GM04504 (cell line): ENCODE measurements at regions not wholly inside any gene's neighbourhood (a gene's known extent, or its start where the extent isn't known, plus 50 kb on each side); places are given as distances from the start of the nearest gene placed in this dataset.
"Not testable (repeated sequence)": the region's sequence is repeated elsewhere in the genome, so short reads cannot be mapped to it uniquely, and the experiment has no call there.

Experiments used
- DNase-seq: peaks from one replicate; pipeline ENCODE4 v3.0.0-alpha.2; 2012; ENCODE audit warnings: low read depth

DNA sequence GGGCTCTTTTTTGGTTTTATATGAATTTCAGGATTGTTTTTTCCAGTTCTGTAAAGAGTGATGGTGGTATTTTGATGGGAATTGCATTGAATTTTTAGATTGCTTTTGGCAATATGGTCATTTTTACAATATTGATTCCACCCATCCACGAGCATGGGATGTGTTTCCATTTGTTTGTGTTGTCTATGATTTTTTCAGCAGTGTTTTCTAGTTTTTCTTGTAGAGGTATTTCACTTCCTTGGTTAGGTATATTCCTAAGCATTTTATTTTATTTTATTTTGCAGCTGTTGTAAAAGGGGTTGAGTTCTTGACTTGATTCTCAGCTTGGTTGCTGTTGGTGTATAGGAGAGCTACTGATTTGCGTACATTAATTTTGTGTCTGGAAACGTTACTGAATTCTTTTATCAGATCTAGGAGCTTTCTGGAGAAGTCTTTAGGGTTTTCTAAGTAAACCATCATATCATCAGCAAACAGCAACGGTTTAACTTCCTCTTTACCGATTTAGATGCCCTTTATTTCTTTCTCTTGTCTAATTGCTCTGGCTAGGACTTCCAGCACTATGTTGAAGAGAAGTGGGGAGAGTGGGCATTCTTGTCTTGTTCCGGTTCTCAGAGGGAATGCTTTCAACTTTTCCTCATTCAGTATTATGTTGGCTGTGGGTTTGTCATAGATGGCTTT, 69.4 kb upstream of the GNG12 start:
- not testable (repeated sequence) for DNase-seq

DNA sequence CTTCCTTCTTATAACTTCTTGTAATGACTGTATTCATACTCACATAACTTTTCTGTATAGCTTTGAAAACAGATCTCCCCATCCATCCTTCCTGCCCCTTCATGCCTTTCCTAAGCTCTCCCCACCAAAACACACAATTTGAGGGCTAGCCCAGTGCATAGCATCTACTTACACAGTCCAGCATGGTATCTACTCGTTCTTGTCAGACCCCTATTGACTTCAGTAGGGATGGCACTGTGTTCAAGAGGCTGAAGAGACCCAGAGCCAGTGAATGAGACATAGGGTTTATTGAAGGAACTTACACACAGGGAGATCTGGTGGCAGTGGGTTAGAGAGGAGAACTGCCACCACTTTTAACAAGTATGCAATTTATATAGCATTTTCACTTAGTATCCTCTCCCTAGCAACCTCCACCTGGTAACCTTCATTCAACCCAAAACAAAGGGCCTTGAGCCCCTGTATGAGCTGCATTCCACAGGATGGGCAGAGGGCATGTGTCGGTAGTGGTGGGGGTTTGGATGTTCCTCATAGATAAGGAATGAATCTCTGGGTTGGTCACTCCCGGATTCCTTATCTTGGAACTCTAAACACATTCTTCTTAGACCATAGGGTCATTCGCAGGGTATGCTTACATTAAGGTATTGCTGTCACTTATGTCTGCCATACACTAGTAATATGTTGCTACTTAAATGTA, 64.9 kb upstream of the GNG12 start:
- no peak for DNase-seq

DNA sequence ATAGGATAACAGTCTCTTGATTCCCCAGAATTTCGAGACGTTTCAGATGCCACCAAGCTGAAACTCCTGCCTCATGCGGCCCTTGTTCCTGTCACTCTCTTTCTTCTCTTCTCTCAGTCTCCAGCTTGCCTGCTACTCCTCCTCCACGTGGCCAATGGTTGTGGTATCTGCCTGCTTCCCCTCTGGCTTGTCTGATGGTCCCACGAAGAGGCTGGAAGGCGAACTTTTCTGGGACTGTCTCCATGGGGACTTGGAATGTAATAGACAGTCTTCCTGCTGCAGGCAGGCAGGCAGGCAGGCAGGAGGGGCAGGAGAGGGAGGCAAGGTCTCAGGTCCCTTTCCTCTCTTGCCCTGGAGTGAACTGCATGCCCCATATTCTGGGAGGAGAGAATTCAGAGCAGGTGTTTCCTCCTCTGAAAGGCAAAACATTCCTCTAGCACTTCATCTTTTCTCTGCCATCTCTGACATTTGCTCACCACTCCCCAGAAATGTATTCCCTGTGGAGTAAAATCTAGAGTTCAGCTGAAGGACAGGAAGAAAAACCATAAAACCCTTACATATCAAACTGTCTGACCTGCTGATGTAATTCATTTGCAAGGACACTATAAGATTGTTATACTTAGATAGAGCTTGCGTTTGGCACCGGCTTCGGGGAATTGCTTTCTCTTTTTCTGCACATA, 64.1 kb upstream of the GNG12 start:
- peak; percentile 28 for DNase-seq

DNA sequence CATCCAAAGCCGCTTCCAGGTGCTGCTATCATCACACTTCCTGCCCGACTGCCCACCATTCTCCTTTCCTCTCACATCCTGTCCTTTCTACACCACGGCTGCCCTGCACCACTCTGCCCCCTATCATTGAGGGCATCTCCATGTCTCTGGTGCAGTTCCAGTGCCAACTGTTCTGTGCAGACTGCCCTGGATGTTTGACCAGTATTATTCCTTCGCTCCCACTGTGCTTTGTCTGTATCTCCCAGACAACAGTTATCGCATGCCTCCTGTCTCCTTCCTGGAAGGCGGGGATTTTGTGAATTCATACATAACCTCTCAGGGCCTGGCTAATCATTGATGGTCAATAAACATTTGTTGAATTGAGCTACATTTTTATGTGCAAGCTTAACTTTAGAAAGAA, 63.6 kb upstream of the GNG12 start:
- no peak for DNase-seq

GRCh38 chr1:67894981-67895735, 61.9 kb upstream of the GNG12 start:
- no peak for DNase-seq

DNA sequence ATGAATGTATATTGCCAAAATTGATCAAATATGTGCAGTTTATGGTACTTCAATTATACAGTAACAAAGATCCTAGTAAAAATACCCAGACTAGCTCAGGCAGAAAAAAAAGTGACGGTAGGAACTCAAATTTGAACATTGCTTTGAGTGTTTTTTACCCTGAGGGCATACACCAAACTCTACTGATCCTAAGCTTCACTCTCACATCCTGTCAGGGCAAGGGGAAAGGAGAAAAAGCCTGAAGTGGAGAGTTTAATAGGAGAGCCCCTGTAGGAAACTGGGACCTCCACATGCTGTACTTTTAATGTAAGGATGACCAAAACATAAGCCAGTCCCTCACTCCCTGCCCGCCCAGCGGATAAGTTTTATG, 59.8 kb upstream of the GNG12 start:
- DNase-seq, result no peak

- DNase-seq, result no peak
Observed at GRCh38 chr1:67892476-67893125, 59.3 kb upstream of the GNG12 start.

- DNase-seq, result no peak
Observed at GRCh38 chr1:67890857-67891256, 57.6 kb upstream of the GNG12 start.

DNA sequence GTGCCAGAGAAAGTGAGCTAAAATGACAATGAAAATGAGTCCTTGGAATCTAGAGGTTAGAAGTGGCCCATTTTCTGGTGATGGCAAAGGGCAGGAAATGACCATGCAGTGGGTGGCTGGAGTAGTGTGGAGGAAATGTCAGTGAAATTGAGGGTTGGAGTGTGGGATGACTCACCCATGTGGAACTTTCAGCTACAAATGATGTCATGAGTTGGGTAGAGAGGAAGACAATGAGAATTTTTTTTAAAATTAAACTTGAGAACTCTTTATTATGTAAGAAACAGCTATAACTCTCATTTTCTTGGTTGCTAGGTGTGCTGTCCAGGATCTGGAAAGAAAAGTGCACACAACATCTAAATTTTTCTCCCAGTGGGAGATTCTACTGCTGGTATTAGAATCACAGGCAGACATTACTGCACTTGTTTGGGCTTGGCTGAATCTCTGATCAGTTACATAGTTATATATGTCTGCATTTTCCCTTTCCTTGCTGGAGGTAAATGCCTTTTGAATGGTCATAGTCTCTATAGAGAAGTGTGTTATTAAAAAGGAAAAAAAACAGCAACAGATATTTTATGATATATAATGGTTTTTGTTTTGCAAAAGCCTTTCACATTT, 56.8 kb upstream of the GNG12 start:
- peak; percentile 69 for DNase-seq

- no peak for DNase-seq
Observed at GRCh38 chr1:67889466-67889865, 56.2 kb upstream of the GNG12 start.

DNA sequence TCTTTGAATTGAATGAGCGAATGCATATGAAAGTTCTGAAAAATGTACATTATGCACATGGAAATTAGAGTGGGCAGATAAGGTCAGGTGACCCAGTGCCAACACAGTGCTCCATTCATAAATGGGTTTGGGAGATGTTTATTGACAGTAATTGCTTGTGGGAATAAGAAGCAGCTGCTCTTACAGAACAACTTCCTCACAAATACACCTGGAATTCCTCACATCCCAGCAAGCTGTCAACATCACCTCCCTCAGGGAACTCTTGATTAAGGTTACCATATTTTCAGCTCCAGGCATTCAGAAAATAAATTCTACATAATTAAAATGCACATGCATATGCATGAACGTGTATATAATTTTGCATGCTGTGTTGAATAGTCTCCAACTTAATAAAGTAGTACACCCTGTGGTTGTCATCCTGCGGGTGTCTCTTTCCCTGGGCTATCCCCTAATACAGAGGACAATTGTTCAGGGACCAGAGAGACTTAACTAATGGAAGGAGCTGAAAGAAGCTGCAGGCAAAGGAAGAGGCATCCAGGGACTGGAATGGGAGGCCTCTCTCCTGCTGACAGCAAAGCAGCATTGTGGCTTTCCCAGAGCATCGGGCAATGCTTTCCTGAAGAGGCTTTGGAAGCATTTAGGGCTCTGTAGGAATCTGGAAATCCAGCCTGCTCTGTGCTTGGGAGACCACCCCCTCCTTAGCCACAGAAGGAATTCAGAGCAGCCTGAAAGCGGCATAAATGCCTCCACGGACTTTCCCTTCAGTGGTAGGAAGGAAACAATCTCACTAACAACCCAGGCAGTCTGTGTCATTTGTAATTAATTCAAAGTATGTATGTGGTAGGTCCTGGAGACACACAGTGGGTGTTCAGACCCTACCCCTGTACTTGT, 55.2 kb upstream of the GNG12 start:
- no peak for DNase-seq

DNA sequence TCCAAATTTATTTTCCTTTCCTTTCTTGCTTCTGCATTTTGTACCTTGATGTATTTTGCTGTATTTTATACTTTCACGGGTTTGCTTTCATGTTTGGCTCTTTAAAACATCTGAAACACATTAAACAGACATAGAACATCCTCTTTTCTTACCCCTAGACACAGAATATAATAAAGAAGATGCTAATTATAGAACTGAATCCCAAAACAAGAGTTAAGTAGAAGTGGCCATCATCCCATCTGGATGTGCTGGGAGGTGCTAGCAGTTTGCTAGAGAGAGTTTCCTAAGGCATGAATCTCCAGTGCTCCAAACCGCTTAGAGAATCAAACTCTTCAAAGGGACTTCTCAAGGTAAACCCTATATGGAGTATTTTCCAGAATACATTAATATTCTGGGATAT, 53.9 kb upstream of the GNG12 start:
- no peak for DNase-seq

GRCh38 chr1:67886076-67886475, 52.8 kb upstream of the GNG12 start:
- DNase-seq, result no peak

GRCh38 chr1:67883069-67883468, 49.8 kb upstream of the GNG12 start:
- peak; percentile 38 for DNase-seq
